Esophagus squamous epithelium (tissue), 4 donors: ENCODE measurements at regions not wholly inside any gene's neighbourhood (a gene's known extent, or its start where the extent isn't known, plus 50 kb on each side); places are given as distances from the start of the nearest gene placed in this dataset.

ENCODE experiments used
- CTCF ChIP-seq, 6 experiments: fragments of 450-650 bp in 4 of 6; fragments of 200-600 bp in 2 of 6; sonication (generic) in 2 of 6; IDR thresholded peaks; one replicate each; pipeline ENCODE4 v1.5.1; 2016 to 2019; ENCODE audit warnings: antibody characterized with exemption in 6 of 6, mild to moderate bottlenecking in 4 of 6, moderate library complexity in 4 of 6
- POLR2A ChIP-seq, 4 donors: fragments of 450-650 bp; IDR thresholded peaks; one replicate each; pipeline ENCODE4 v1.6.1; 2017; ENCODE audit warnings: antibody characterized with exemption in 4 of 4, mild to moderate bottlenecking in 4 of 4, moderate library complexity in 3 of 4

- TF ChIP-seq POLR2A (IDR thresholded peaks at IDR 0.05) = no peak
- TF ChIP-seq CTCF (IDR thresholded peaks at IDR 0.05) = no peak
These were observed 69.2 kb upstream of the DIAPH2 start for GRCh38 chrX:96615448-96615847.
